MM.1S (cell line): ENCODE measurements at regions not wholly inside any gene's neighbourhood (a gene's known extent, or its start where the extent isn't known, plus 50 kb on each side); places are given as distances from the start of the nearest gene placed in this dataset.

Source experiments
- DNase-seq: peaks from one replicate; pipeline ENCODE4 v3.0.0-alpha.2; 2015
- H2AFZ ChIP-seq: fragments of 300-600 bp; sonication (generic); 2 replicates; pipeline ENCODE4 v1.6.0; 2016; ENCODE audit warnings: antibody characterized with exemption, low read length
- H3F3A ChIP-seq: fragments of 300-600 bp; sonication (generic); 2 replicates; pipeline ENCODE4 v1.6.1; 2016; ENCODE audit warnings: mild to moderate bottlenecking, antibody characterized with exemption, low read length, moderate library complexity, mixed read lengths; ENCODE audit not compliant: insufficient read depth
- H3K27ac ChIP-seq: fragments of 300-600 bp; sonication (generic); 2 replicates; pipeline ENCODE4 v1.5.1; 2016; ENCODE audit warnings: mild to moderate bottlenecking, low read length
- H3K27me3 ChIP-seq: fragments of 300-600 bp; sonication (generic); replicated peaks from 2 replicates; pipeline ENCODE4 v1.6.0; 2016; ENCODE audit warnings: low read length; ENCODE audit not compliant: insufficient read depth
- H3K36me3 ChIP-seq: fragments of 300-600 bp; sonication (generic); replicated peaks from 2 replicates; pipeline ENCODE4 v1.6.1; 2016; ENCODE audit warnings: mild to moderate bottlenecking, low read length, mixed read lengths; ENCODE audit not compliant: insufficient read depth
- H3K4me1 ChIP-seq: fragments of 300-600 bp; sonication (generic); 2 replicates; pipeline ENCODE4 v1.6.1; 2016; ENCODE audit warnings: low read length, mixed read lengths
- H3K4me2 ChIP-seq: fragments of 300-600 bp; sonication (generic); 2 replicates; pipeline ENCODE4 v1.6.0; 2016; ENCODE audit warnings: low read depth, low read length
- H3K4me3 ChIP-seq: fragments of 300-600 bp; sonication (generic); 2 replicates; pipeline ENCODE4 v1.5.1; 2016; ENCODE audit warnings: low read length, mixed read lengths
- H3K79me2 ChIP-seq: fragments of 300-600 bp; sonication (generic); 2 replicates; pipeline ENCODE4 v1.6.1; 2016; ENCODE audit warnings: mixed run types, low read length, mixed read lengths
- H3K9ac ChIP-seq: fragments of 300-600 bp; sonication (generic); 2 replicates; pipeline ENCODE4 v1.6.1; 2016; ENCODE audit warnings: low read length, mixed read lengths
- H3K9me2 ChIP-seq: fragments of 300-600 bp; sonication (generic); replicated peaks from 2 replicates; pipeline ENCODE4 v1.6.1; 2016; ENCODE audit warnings: mild to moderate bottlenecking, low read length, mixed read lengths; ENCODE audit not compliant: insufficient read depth
- H3K9me3 ChIP-seq: fragments of 300-600 bp; sonication (generic); replicated peaks from 2 replicates; pipeline ENCODE4 v1.6.1; 2016; ENCODE audit warnings: mild to moderate bottlenecking, low read length, mixed read lengths; ENCODE audit not compliant: insufficient read depth
- H4K20me1 ChIP-seq: fragments of 300-600 bp; sonication (generic); 2 replicates; pipeline ENCODE4 v1.6.1; 2016; ENCODE audit warnings: mild to moderate bottlenecking, low read length, moderate library complexity, mixed read lengths; ENCODE audit not compliant: insufficient read depth
- CTCF ChIP-seq: fragments of 300-600 bp; sonication (generic); IDR thresholded peaks from 2 replicates; pipeline ENCODE4 v1.5.1; 2016; ENCODE audit warnings: antibody characterized with exemption, low read length, mixed read lengths
- EZH2 ChIP-seq: fragments of 300-600 bp; sonication (generic); optimal IDR thresholded peaks from 2 replicates; pipeline ENCODE3; 2017; ENCODE audit warnings: low read depth, mild to moderate bottlenecking, antibody characterized with exemption, low read length, mixed read lengths
- EZH2phosphoT487 ChIP-seq: fragments of 300-600 bp; sonication (generic); IDR thresholded peaks from 2 replicates; pipeline ENCODE4 v1.6.1; 2018; ENCODE audit warnings: antibody characterized with exemption, low read length

GRCh38 chr12:22979854-22980469 is 355.0 kb downstream of the ETNK1 start:
- no peak for TF ChIP-seq CTCF
- no peak for TF ChIP-seq EZH2
- TF ChIP-seq EZH2phosphoT487 = no peak

DNA sequence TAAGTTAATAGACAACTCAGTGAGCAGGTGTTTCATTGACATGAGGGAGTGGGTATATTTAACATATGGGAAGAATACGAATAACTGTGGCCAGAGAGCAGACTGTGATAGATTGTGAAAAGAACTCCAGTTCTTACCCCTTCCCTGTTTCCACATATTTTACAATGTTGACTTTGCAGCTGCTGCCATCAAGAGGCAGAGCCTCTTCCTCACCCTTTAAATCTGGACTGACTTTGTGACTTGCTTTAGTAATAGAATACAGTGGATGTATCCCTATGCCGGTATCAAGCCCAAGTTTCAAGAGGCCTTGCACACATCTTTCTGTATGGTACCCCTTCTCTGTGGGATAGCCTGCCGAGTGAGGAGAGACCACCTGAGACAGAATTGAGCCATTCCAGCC is 356.7 kb downstream of the ETNK1 start:
- Histone ChIP-seq H4K20me1 (no peaks in the 10 kb centered on the region), H3F3A (no peaks in the 10 kb centered on the region), H3K27me3 (no peaks in the 10 kb centered on the region), H3K9ac (no peak overlapping the region), H3K4me3 (no peak overlapping the region), H3K79me2 (no peaks in the 10 kb centered on the region), H2AFZ (no peak overlapping the region), H3K4me2 (no peak overlapping the region), H3K27ac (no peak overlapping the region), H3K9me2 (no peaks in the 10 kb centered on the region), H3K9me3 (no peaks in the 10 kb centered on the region), H3K4me1 (no peaks in the 10 kb centered on the region), H3K36me3 (no peaks in the 10 kb centered on the region)
- DNase-seq = no peak
- TF ChIP-seq EZH2 = no peak
- no peak for TF ChIP-seq CTCF
- TF ChIP-seq EZH2phosphoT487 = no peak

More at GRCh38 chr12:22979854-22980469, 355.0 kb downstream of the ETNK1 start:
- no peaks in the 10 kb centered on the region for H4K20me1 ChIP-seq
- no peaks in the 10 kb centered on the region for H3K27me3 ChIP-seq
- H3K9me3 ChIP-seq = no peaks in the 10 kb centered on the region
- H3K4me1 ChIP-seq = no peaks in the 10 kb centered on the region
- no peak overlapping the region for H3K27ac ChIP-seq
- H3K36me3 ChIP-seq = no peaks in the 10 kb centered on the region
- no peak for DNase-seq
- H3K9ac ChIP-seq = no peak overlapping the region
- no peaks in the 10 kb centered on the region for H3F3A ChIP-seq
- H2AFZ ChIP-seq = no peak overlapping the region
- no peaks in the 10 kb centered on the region for H3K79me2 ChIP-seq
- H3K9me2 ChIP-seq = no peaks in the 10 kb centered on the region
- H3K4me3 ChIP-seq = no peak overlapping the region
- H3K4me2 ChIP-seq = no peak overlapping the region

GRCh38 chr12:22982635-22983034 is 357.7 kb downstream of the ETNK1 start:
- Histone ChIP-seq H3F3A (no peaks in the 10 kb centered on the region), H3K4me3 (no peak overlapping the region), H3K36me3 (no peaks in the 10 kb centered on the region), H3K79me2 (no peaks in the 10 kb centered on the region), H3K4me1 (no peaks in the 10 kb centered on the region), H3K27me3 (no peaks in the 10 kb centered on the region), H4K20me1 (no peaks in the 10 kb centered on the region), H3K27ac (no peak overlapping the region), H3K4me2 (no peak overlapping the region), H3K9me2 (no peaks in the 10 kb centered on the region), H2AFZ (no peak overlapping the region), H3K9me3 (no peaks in the 10 kb centered on the region), H3K9ac (no peak overlapping the region)
- no peak for DNase-seq
- TF ChIP-seq EZH2 (no peak), EZH2phosphoT487 (no peak), CTCF (no peak)
